Trophoblast cell (in vitro differentiated cells and primary cell): ENCODE measurements at regions not wholly inside any gene's neighbourhood (a gene's known extent, or its start where the extent isn't known, plus 50 kb on each side); places are given as distances from the start of the nearest gene placed in this dataset.

Experiments
- DNase-seq, 2 donors: peaks; one replicate each; pipeline ENCODE4 v3.0.0-alpha.2; 2016
- H2AFZ ChIP-seq: 2 replicates; pipeline ENCODE4 v1.6.1; 2013; ENCODE audit warnings: low read length, moderate library complexity, mild to moderate bottlenecking; ENCODE audit not compliant: insufficient read depth, poor library complexity
- H2AK5ac ChIP-seq: 2 replicates; pipeline ENCODE4 v1.6.1; 2013; ENCODE audit warnings: mild to moderate bottlenecking, low read length
- H2BK120ac ChIP-seq: 2 replicates; pipeline ENCODE4 v1.6.1; 2013; ENCODE audit warnings: low read length, mild to moderate bottlenecking, moderate library complexity; ENCODE audit not compliant: insufficient read depth, poor library complexity
- H2BK12ac ChIP-seq: 2 replicates; pipeline ENCODE4 v1.6.1; 2013; ENCODE audit warnings: mild to moderate bottlenecking, low read length, moderate library complexity
- H2BK5ac ChIP-seq: 2 replicates; pipeline ENCODE4 v1.6.1; 2013; ENCODE audit warnings: low read length, low read depth, moderate library complexity, mild to moderate bottlenecking; ENCODE audit not compliant: poor library complexity
- H3K14ac ChIP-seq: 2 replicates; pipeline ENCODE4 v1.6.1; 2013; ENCODE audit warnings: mild to moderate bottlenecking, low read length
- H3K18ac ChIP-seq: 2 replicates; pipeline ENCODE4 v1.6.1; 2013; ENCODE audit warnings: mild to moderate bottlenecking, low read length
- H3K23ac ChIP-seq: 2 replicates; pipeline ENCODE4 v1.6.1; 2013; ENCODE audit warnings: low read length
- H3K27ac ChIP-seq: 2 replicates; pipeline ENCODE4 v1.5.1; 2013; ENCODE audit warnings: low read depth, mild to moderate bottlenecking, inconsistent platforms, low read length, moderate library complexity
- H3K27me3 ChIP-seq: 2 replicates; pipeline ENCODE4 v1.6.1; 2013; ENCODE audit warnings: inconsistent platforms, mild to moderate bottlenecking, low read length, moderate library complexity; ENCODE audit not compliant: insufficient read depth
- H3K36me3 ChIP-seq, 2 experiments: 1 replicate in 1 of 2; 2 replicates in 1 of 2; pipeline ENCODE4 v1.6.1; 2013; ENCODE audit warnings: low read length in 2 of 2, mild to moderate bottlenecking in 2 of 2, moderate library complexity in 1 of 2; ENCODE audit not compliant: insufficient read depth in 2 of 2, control insufficient read depth in 1 of 2
- H3K4ac ChIP-seq: 2 replicates; pipeline ENCODE4 v1.6.1; 2013; ENCODE audit warnings: low read depth, mild to moderate bottlenecking, low read length, moderate library complexity
- H3K4me1 ChIP-seq, 2 experiments: 1 replicate in 1 of 2; 2 replicates in 1 of 2; pipeline ENCODE4 v1.6.1; 2013; ENCODE audit warnings: low read length in 2 of 2, mild to moderate bottlenecking in 2 of 2, moderate library complexity in 1 of 2; ENCODE audit not compliant: insufficient read depth in 2 of 2, control insufficient read depth in 1 of 2
- H3K4me2 ChIP-seq: 2 replicates; pipeline ENCODE4 v1.6.1; 2013; ENCODE audit warnings: inconsistent platforms, mild to moderate bottlenecking, low read length, moderate library complexity
- H3K4me3 ChIP-seq: 2 replicates; pipeline ENCODE4 v1.5.1; 2013; ENCODE audit warnings: mild to moderate bottlenecking, low read depth, low read length, inconsistent platforms
- H3K79me1 ChIP-seq: one replicate; pipeline ENCODE4 v1.6.1; 2013; ENCODE audit warnings: low read length
- H3K79me2 ChIP-seq: 2 replicates; pipeline ENCODE4 v1.6.1; 2013; ENCODE audit warnings: low read length, mild to moderate bottlenecking; ENCODE audit not compliant: control insufficient read depth, insufficient read depth, poor library complexity
- H3K9ac ChIP-seq: 2 replicates; pipeline ENCODE4 v1.6.1; 2013; ENCODE audit warnings: mild to moderate bottlenecking, low read length
- H3K9me3 ChIP-seq: 2 replicates; pipeline ENCODE4 v1.6.1; 2013; ENCODE audit warnings: low read depth, mild to moderate bottlenecking, control low read depth, inconsistent platforms, low read length; ENCODE audit not compliant: insufficient read depth
- H4K12ac ChIP-seq: 2 replicates; pipeline ENCODE4 v1.6.1; 2013; ENCODE audit warnings: low read depth, mild to moderate bottlenecking, low read length, moderate library complexity
- H4K8ac ChIP-seq: 2 replicates; pipeline ENCODE4 v1.6.1; 2013; ENCODE audit warnings: low read depth, mild to moderate bottlenecking, low read length, moderate library complexity
- H4K91ac ChIP-seq: one replicate; pipeline ENCODE4 v1.6.1; 2013; ENCODE audit warnings: low read depth, mild to moderate bottlenecking, low read length, moderate library complexity
- WGBS: extraction: QIAGEN DNeasy Blood & Tissue Kit; methylation state at CpG from one replicate; pipeline ENCODE4 v1.1.7; 2013; ENCODE audit warnings: missing lambda C conversion rate; ENCODE audit not compliant: insufficient read length, insufficient coverage; ENCODE audit errors: extremely low coverage; 5-methylcytosine and 5-hydroxymethylcytosine counted together

- Histone ChIP-seq H2BK5ac (no peak overlapping the region), H3K79me2 (no peaks in the 10 kb centered on the region), H3K18ac (no peak overlapping the region), H2AK5ac (no peak overlapping the region), H2AFZ (no peak overlapping the region), H3K79me1 (no peaks in the 10 kb centered on the region), H3K9me3 (no peaks in the 10 kb centered on the region), H3K4me3 (no peak overlapping the region), H3K23ac (no peak overlapping the region), H3K27me3 (no peaks in the 10 kb centered on the region), H2BK12ac (no peak overlapping the region), H2BK120ac (no peak overlapping the region), H4K8ac (no peak overlapping the region), H3K4me1 (peaks cover 0 to 2% of the 10 kb centered on the region in 2 experiments), H3K4ac (no peak overlapping the region), H4K12ac (no peak overlapping the region), H3K4me2 (no peak overlapping the region), H3K27ac (no peak overlapping the region), H3K9ac (no peak overlapping the region), H4K91ac (no peak overlapping the region), H3K14ac (no peak overlapping the region), H3K36me3 (no peaks in the 10 kb centered on the region)
- WGBS: no CpG with 5 or more reads among the region's 5 CpGs
- no peak for DNase-seq
Measured at GRCh38 chr3:168186293-168186983, 90.7 kb upstream of the GOLIM4 start.

GRCh38 chr3:168183774-168184173 is 88.0 kb upstream of the GOLIM4 start:
- Histone ChIP-seq H3K23ac (no peak overlapping the region), H3K9ac (no peak overlapping the region), H3K27me3 (no peaks in the 10 kb centered on the region), H4K8ac (no peak overlapping the region), H3K18ac (no peak overlapping the region), H3K79me1 (no peaks in the 10 kb centered on the region), H3K4me1 (peaks cover 0 to 2% of the 10 kb centered on the region in 2 experiments), H3K79me2 (no peaks in the 10 kb centered on the region), H3K4ac (no peak overlapping the region), H2BK12ac (no peak overlapping the region), H2BK5ac (no peak overlapping the region), H3K14ac (no peak overlapping the region), H3K4me2 (no peak overlapping the region), H2AFZ (no peak overlapping the region), H2AK5ac (no peak overlapping the region), H3K4me3 (no peak overlapping the region), H4K12ac (no peak overlapping the region), H3K36me3 (no peaks in the 10 kb centered on the region), H2BK120ac (no peak overlapping the region), H4K91ac (no peak overlapping the region), H3K9me3 (no peaks in the 10 kb centered on the region), H3K27ac (no peak overlapping the region)
- no peak for DNase-seq
- WGBS: no CpG with 5 or more reads among the region's 1 CpG

GRCh38 chr3:168168743-168169142 is 73.0 kb upstream of the GOLIM4 start:
- Histone ChIP-seq H3K18ac (no peak overlapping the region), H3K27me3 (no peaks in the 10 kb centered on the region), H2BK5ac (no peak overlapping the region), H3K79me1 (no peaks in the 10 kb centered on the region), H2BK12ac (no peak overlapping the region), H2BK120ac (no peak overlapping the region), H4K91ac (no peak overlapping the region), H3K27ac (no peak overlapping the region), H2AK5ac (no peak overlapping the region), H3K79me2 (no peaks in the 10 kb centered on the region), H3K4me1 (no peaks in the 10 kb centered on the region), H3K23ac (no peak overlapping the region), H3K4me2 (no peak overlapping the region), H2AFZ (no peak overlapping the region), H3K4me3 (no peak overlapping the region), H4K12ac (no peak overlapping the region), H4K8ac (no peak overlapping the region), H3K9ac (no peak overlapping the region), H3K9me3 (no peaks in the 10 kb centered on the region), H3K4ac (no peak overlapping the region), H3K36me3 (no peaks in the 10 kb centered on the region), H3K14ac (no peak overlapping the region)
- DNase-seq: no peak
- WGBS: no CpG with 5 or more reads among the region's 3 CpGs

- Histone ChIP-seq H3K4me2 (no peak overlapping the region), H3K79me2 (no peaks in the 10 kb centered on the region), H4K8ac (no peak overlapping the region), H3K9me3 (no peaks in the 10 kb centered on the region), H3K4me1 (no peaks in the 10 kb centered on the region), H4K12ac (no peak overlapping the region), H2AK5ac (no peak overlapping the region), H3K4ac (no peak overlapping the region), H3K27me3 (no peaks in the 10 kb centered on the region), H3K4me3 (no peak overlapping the region), H2BK5ac (no peak overlapping the region), H3K79me1 (no peaks in the 10 kb centered on the region), H2BK12ac (no peak overlapping the region), H3K14ac (no peak overlapping the region), H3K18ac (no peak overlapping the region), H4K91ac (no peak overlapping the region), H3K9ac (no peak overlapping the region), H2BK120ac (no peak overlapping the region), H3K27ac (no peak overlapping the region), H3K23ac (no peak overlapping the region), H2AFZ (no peak overlapping the region), H3K36me3 (no peaks in the 10 kb centered on the region)
- WGBS: no CpG with 5 or more reads among the region's 6 CpGs
- DNase-seq: peak; percentile 48 to 90
Measured at GRCh38 chr3:168165390-168166269, 69.9 kb upstream of the GOLIM4 start.
